ENCODE measurements at regions not wholly inside any gene's neighbourhood (a gene's known extent, or its start where the extent isn't known, plus 50 kb on each side); places are given as distances from the start of the nearest gene placed in this dataset.
A peak's percentile ranks its signal among the peaks of the same experiment; 100 is the strongest.

- Histone ChIP-seq H4K20me1 (ENCODE audit: control insufficient read depth, extremely low read depth, insufficient read depth, low read length) (no peaks in the 10 kb centered on the region), H3K27ac (ENCODE audit: insufficient read depth, low read length) (no peak overlapping the region), H3K27me3 (ENCODE audit: control insufficient read depth, insufficient read depth, low read length) (no peaks in the 10 kb centered on the region), H3K4me3 (replicated peaks in 1 of 4; ENCODE audit: control extremely low read depth in 1 of 4, insufficient read depth in 1 of 4, low read depth in 3 of 4, low read length in 4 of 4) (no peak overlapping the region), H3K36me3 (ENCODE audit: control insufficient read depth, insufficient read depth, low read length) (no peaks in the 10 kb centered on the region), H3K9ac (ENCODE audit: insufficient read depth, low read length) (no peak overlapping the region), H3K4me2 (ENCODE audit: extremely low read depth, insufficient read depth, low read length) (no peak overlapping the region), H2AFZ (ENCODE audit: low read length) (no peak overlapping the region), H3K79me2 (ENCODE audit: control insufficient read depth, insufficient read depth, low read length) (no peaks in the 10 kb centered on the region), H3K9me3 (ENCODE audit: control insufficient read depth, insufficient read depth, low read depth, low read length) (no peaks in the 10 kb centered on the region), H3K4me1 (ENCODE audit: control insufficient read depth, extremely low read depth, insufficient read depth, low read length) (no peaks in the 10 kb centered on the region)
- TF ChIP-seq EZH2 (IDR thresholded peaks at IDR 0.05; ENCODE audit: low read length, missing control alignments) (no peak), CTCF (conservative IDR thresholded peaks at IDR 0.05 in 1 of 2, IDR thresholded peaks at IDR 0.05 in 1 of 2; ENCODE audit: low read depth in 1 of 2, low read length in 2 of 2) (no peak)
- peak in 1 of 2 donors; percentile 0 for DNase-seq (ENCODE audit: low read depth in 2 of 2)
Observed at GRCh38 chr2:83595121-83595690, 863.9 kb downstream of the SUCLG1 start.

GRCh38 chr2:83594241-83595120, 864.6 kb downstream of the SUCLG1 start:
- no peak overlapping the region for H3K27ac ChIP-seq (ENCODE audit: insufficient read depth, low read length)
- TF ChIP-seq EZH2 (IDR thresholded peaks at IDR 0.05; ENCODE audit: low read length, missing control alignments) (no peak), CTCF (conservative IDR thresholded peaks at IDR 0.05 in 1 of 2, IDR thresholded peaks at IDR 0.05 in 1 of 2; ENCODE audit: low read depth in 1 of 2, low read length in 2 of 2) (no peak)
- no peak for DNase-seq (ENCODE audit: low read depth in 2 of 2)
- no peak overlapping the region for H3K4me3 ChIP-seq (replicated peaks in 1 of 4; ENCODE audit: control extremely low read depth in 1 of 4, insufficient read depth in 1 of 4, low read depth in 3 of 4, low read length in 4 of 4)
- no peaks in the 10 kb centered on the region for H3K79me2 ChIP-seq (ENCODE audit: control insufficient read depth, insufficient read depth, low read length)
- H3K9me3 ChIP-seq (ENCODE audit: control insufficient read depth, insufficient read depth, low read depth, low read length), result no peaks in the 10 kb centered on the region
- H3K27me3 ChIP-seq (ENCODE audit: control insufficient read depth, insufficient read depth, low read length), result no peaks in the 10 kb centered on the region
- H4K20me1 ChIP-seq (ENCODE audit: control insufficient read depth, extremely low read depth, insufficient read depth, low read length), result no peaks in the 10 kb centered on the region
- H3K4me2 ChIP-seq (ENCODE audit: extremely low read depth, insufficient read depth, low read length), result no peak overlapping the region
- no peaks in the 10 kb centered on the region for H3K4me1 ChIP-seq (ENCODE audit: control insufficient read depth, extremely low read depth, insufficient read depth, low read length)
- H3K9ac ChIP-seq (ENCODE audit: insufficient read depth, low read length), result no peak overlapping the region
- no peaks in the 10 kb centered on the region for H3K36me3 ChIP-seq (ENCODE audit: control insufficient read depth, insufficient read depth, low read length)
- no peak overlapping the region for H2AFZ ChIP-seq (ENCODE audit: low read length)

- Histone ChIP-seq H3K79me2 (ENCODE audit: control insufficient read depth, insufficient read depth, low read length) (no peaks in the 10 kb centered on the region), H3K9me3 (ENCODE audit: control insufficient read depth, insufficient read depth, low read depth, low read length) (no peaks in the 10 kb centered on the region), H2AFZ (ENCODE audit: low read length) (no peak overlapping the region), H3K4me3 (replicated peaks in 1 of 4; ENCODE audit: control extremely low read depth in 1 of 4, insufficient read depth in 1 of 4, low read depth in 3 of 4, low read length in 4 of 4) (no peak overlapping the region), H3K36me3 (ENCODE audit: control insufficient read depth, insufficient read depth, low read length) (no peaks in the 10 kb centered on the region), H3K9ac (ENCODE audit: insufficient read depth, low read length) (no peak overlapping the region), H3K27ac (ENCODE audit: insufficient read depth, low read length) (no peak overlapping the region), H3K4me1 (ENCODE audit: control insufficient read depth, extremely low read depth, insufficient read depth, low read length) (no peaks in the 10 kb centered on the region), H3K27me3 (ENCODE audit: control insufficient read depth, insufficient read depth, low read length) (no peaks in the 10 kb centered on the region), H3K4me2 (ENCODE audit: extremely low read depth, insufficient read depth, low read length) (no peak overlapping the region), H4K20me1 (ENCODE audit: control insufficient read depth, extremely low read depth, insufficient read depth, low read length) (no peaks in the 10 kb centered on the region)
- no peak for DNase-seq (ENCODE audit: low read depth in 2 of 2)
- TF ChIP-seq CTCF (conservative IDR thresholded peaks at IDR 0.05 in 1 of 2, IDR thresholded peaks at IDR 0.05 in 1 of 2; ENCODE audit: low read depth in 1 of 2, low read length in 2 of 2) (no peak), EZH2 (IDR thresholded peaks at IDR 0.05; ENCODE audit: low read length, missing control alignments) (no peak)
Observed at GRCh38 chr2:83587309-83587708, 871.8 kb downstream of the SUCLG1 start.

Data from fibroblast of lung (primary cell).